ENCODE measurements at regions not wholly inside any gene's neighbourhood (a gene's known extent, or its start where the extent isn't known, plus 50 kb on each side); places are given as distances from the start of the nearest gene placed in this dataset.
"Not testable (repeated sequence)": the region's sequence is repeated elsewhere in the genome, so short reads cannot be mapped to it uniquely, and the experiment has no call there.

DNA sequence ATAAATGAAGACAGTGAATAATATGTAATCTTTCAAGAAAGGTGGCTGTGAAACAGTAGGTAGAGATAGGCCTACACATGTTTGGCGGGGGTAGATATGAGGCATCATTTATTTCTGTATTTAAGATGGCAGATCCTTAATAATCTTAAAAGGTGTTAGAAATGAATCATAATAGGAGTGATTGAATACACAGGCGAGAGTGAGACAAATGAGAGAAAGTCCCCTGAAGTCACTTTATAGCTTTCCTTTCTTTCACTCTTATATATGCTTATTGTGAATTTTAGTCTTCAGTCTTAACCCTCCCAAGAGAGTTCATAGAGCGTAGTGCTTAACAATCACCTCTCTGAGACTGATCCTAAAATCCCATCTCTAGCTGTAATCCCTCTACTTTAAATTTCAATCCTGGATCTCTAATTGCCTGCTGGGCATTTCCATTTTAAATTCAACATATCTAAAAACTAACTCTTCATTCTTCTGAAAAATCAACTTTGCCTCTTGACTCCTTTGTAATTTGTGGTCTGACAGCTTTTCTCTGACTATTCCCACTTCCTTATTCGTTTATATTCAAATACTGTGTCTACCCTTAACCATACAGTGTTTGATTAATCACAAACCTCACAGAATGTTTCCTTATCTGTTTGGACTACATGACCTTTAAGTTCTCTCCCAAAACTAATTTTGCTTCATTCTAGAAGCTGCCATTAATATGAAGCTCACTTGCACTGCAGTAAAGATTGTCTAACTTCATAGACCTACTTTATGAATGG lies 463.7 kb upstream of the FSIP2 start:
- no peak for DNase-seq

DNA sequence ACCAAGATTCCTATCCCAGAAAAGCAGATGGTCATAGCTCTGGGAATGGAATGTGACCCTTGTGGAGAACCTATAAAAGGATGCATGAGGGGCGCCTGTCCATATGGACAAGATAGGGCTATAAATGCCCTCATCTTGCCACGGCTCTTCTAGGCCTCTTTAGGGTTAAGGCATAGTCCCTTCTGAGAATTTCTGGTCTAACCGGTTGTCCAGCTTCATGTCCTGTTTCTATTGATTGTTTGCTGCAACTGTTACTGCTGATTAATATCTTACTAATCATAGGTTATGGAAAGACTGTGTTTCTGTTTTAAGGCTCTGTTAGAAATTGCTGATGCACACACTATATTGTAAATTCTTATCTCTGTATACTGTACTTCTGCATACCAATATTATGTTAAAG lies 462.6 kb upstream of the FSIP2 start:
- not testable (repeated sequence) for DNase-seq

GRCh38 chr2:185278761-185279160 lies 459.8 kb upstream of the FSIP2 start:
- DNase-seq: no peak

GRCh38 chr2:185279999-185280398 lies 458.6 kb upstream of the FSIP2 start:
- no peak for DNase-seq

DNA sequence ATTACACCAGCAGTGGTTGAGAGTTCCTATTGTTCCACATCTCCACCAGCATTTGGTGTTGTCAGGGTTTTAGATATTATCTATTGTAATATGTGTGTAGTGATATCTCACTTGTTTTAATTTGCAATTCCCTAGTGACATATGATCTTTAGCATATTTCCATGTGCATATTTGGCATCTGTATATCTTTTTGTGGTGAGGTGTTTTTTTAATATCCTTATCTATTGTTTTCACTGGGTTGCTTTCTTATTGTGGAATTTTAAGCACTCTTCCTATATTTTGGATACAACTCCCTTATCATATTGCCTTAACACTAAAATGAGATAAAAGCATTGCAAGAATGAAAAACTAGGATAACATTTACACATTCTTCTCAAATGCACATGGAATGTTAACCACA lies 453.9 kb upstream of the FSIP2 start:
- DNase-seq: no peak

- not testable (repeated sequence) for DNase-seq
These were observed 448.6 kb upstream of the FSIP2 start for GRCh38 chr2:185290012-185290411.

GRCh38 chr2:185291035-185291647 lies 447.5 kb upstream of the FSIP2 start:
- DNase-seq: no peak

- DNase-seq: no peak
These were observed 438.7 kb upstream of the FSIP2 start for GRCh38 chr2:185299867-185300266.

- no peak for DNase-seq
These were observed 432.5 kb upstream of the FSIP2 start for GRCh38 chr2:185306119-185306518.

DNA sequence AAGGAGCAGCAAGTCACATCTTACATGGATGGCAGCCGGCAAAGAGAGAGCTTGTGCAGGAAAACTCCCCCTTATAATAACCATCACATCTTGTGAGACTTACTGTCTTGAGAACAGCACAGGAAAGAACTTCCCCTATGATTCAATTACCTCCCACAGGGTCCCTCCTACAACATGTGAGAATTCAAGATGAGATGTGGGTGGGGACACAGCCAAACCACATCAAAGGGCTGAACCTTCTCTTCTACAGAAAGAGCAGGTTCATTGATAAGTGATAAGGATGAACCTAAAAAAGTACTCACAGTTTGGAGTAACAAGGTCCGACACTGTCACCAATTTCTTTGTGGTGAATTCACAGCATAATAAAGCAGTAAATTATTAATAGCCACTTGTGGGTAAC lies 422.2 kb upstream of the FSIP2 start:
- no peak for DNase-seq

GRCh38 chr2:185318271-185318724 lies 420.3 kb upstream of the FSIP2 start:
- DNase-seq: no peak

DNA sequence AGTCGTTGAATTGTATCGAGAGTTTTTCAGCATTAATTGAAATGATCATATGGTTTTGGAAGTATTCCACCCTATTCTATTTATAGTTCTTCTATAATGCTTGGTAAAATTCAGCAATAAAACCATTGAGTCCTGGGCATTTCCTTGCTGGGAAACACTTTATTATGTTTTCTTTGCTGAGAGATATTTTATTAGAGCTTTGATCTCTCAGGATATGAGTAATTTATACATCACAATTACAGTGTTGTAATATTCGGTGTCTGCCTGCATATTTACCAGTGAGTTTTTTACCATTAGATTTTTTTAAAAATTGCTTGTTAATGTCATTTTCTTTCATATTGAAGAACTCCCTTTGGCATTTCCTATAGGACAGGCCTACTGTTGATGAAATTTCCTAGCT lies 402.7 kb upstream of the FSIP2 start:
- no peak for DNase-seq

- no peak for DNase-seq
These were observed 401.6 kb upstream of the FSIP2 start for GRCh38 chr2:185337033-185337432.

DNA sequence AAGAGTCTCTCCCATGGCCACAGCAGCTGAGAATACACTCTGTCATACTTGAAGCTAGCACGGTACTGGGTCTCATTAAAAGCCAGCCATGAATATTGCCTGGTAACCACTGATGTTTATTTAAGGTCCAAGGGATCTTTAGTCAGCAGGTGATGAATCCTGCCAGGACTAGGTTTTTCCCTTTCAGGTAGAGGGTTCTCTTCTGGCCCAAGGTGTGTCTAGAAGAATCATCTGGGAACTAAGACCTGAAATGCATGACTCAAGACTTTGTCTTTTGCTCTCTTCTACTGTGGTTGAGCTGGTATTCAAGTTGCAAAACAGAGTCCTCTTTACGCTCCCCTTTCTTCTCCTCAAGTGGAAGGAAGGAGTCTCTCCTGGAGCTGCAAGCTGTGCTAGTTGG lies 400.5 kb upstream of the FSIP2 start:
- DNase-seq: no peak

DNA sequence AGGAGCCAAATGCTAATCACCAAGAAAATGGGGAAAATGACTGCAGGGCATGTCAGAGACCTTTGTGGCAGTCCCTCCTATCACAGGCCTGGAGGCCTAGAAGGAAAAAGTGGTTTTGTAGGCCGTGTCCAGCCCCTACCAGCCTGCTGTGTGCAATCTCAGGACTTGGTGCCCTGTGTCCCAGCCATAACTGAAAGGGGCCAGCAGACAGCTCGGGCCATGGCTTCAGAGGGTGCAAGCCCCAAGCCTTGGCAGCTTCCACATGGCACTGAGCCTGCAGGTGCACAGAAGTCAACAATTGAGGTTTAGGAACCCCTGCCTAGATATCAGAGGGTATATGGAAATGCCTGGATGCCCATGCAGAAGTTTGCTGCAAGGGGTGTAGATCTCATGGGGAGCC lies 391.2 kb upstream of the FSIP2 start:
- no peak for DNase-seq

DNA sequence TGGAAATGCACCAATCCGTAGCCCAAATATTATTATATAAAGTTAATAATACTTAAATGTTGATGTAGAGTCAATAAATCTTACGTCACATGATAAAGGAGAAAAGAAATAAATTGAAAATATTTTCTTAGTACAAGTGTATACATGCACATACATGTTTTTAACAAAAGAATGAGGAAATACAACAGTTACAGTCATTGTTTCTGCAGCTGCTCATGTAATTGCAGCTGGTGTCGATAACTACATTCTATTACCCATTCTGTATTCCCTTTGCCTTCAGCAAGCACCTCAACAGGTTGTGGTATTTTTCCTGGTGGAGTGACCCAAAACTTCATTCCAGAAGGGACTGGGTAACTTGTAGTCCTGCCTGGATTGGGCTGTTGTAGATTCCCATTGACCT lies 377.8 kb upstream of the FSIP2 start:
- DNase-seq: no peak

GRCh38 chr2:185372188-185372587 lies 366.4 kb upstream of the FSIP2 start:
- DNase-seq: no peak

GRCh38 chr2:185373229-185373628 lies 365.4 kb upstream of the FSIP2 start:
- DNase-seq: no peak

GRCh38 chr2:185374878-185375277 lies 363.7 kb upstream of the FSIP2 start:
- DNase-seq: no peak

- no peak for DNase-seq
These were observed 362.9 kb upstream of the FSIP2 start for GRCh38 chr2:185375731-185376130.

GRCh38 chr2:185381631-185382030 lies 357.0 kb upstream of the FSIP2 start:
- no peak for DNase-seq

DNA sequence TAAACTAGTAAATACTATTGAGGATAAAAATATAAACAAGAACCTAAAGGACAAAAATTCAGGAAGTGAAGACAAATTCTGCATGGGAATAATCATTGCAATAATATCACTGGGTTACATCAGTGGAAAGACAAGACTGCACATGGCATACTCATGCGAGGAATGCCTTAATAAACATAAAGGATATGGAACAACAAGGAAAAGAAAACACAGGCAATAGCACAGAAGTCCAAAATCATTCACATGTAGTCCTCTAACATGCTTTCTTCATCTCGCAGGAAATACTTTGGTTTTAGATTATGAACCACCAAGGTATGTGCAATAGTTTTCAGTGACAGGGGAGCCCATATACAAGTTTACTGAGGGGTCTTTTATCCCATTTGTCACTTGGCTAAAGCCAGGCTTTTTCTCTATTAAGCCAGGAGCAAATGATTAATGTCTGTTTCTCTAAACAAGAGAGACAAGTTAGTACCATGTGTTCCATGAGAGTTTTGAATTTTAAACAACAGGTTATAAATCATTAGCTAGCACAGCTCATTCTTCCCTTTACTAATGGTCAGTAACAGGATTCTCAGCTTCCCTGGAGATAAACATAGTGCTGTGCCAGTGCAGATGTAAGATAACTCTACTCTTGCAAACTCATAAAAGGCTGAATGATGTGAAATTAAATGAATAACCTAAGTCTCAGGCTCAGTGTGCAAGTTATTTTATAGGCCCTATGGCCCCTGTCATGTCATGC lies 353.6 kb upstream of the FSIP2 start:
- no peak for DNase-seq

GRCh38 chr2:185388226-185388625 lies 350.4 kb upstream of the FSIP2 start:
- no peak for DNase-seq

DNA sequence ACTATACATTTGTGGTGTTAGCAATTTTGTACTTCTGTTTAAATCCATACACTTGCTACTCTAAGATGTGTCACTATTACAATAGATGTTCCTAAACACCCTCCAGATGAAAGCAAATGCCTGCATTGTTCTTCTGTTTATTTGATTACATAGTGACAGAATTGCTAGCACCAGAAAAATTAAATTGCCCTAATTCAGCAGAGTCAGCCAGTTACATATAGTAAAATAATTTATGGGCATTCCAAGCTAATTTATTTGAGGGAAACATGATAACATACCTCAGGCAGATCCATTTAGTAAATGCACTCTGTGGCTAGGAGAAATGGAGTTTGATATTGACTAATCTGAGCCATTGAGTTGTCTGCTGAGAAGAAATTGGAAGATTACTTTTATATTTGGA lies 347.1 kb upstream of the FSIP2 start:
- no peak for DNase-seq

Data from activated T-cell treated with anti-CD3 and anti-CD28 coated beads, Interleukin-2, amount 50 U/mL, for 1 hour (primary cell).